ENCODE measurements at regions not wholly inside any gene's neighbourhood (a gene's known extent, or its start where the extent isn't known, plus 50 kb on each side); places are given as distances from the start of the nearest gene placed in this dataset.

GRCh38 chr2:66802877-66803276 lies 368.0 kb downstream of the MEIS1 start:
- Histone ChIP-seq H3K27ac (no peak overlapping the region), H3K4me1 (ENCODE audit: low read depth) (peaks cover 3% of the 10 kb centered on the region), H3K36me3 (no peaks in the 10 kb centered on the region), H3K9me3 (ENCODE audit: low read depth) (no peaks in the 10 kb centered on the region), H3K4me3 (no peak overlapping the region), H3K27me3 (no peaks in the 10 kb centered on the region)
- TF ChIP-seq, protein P1, sequence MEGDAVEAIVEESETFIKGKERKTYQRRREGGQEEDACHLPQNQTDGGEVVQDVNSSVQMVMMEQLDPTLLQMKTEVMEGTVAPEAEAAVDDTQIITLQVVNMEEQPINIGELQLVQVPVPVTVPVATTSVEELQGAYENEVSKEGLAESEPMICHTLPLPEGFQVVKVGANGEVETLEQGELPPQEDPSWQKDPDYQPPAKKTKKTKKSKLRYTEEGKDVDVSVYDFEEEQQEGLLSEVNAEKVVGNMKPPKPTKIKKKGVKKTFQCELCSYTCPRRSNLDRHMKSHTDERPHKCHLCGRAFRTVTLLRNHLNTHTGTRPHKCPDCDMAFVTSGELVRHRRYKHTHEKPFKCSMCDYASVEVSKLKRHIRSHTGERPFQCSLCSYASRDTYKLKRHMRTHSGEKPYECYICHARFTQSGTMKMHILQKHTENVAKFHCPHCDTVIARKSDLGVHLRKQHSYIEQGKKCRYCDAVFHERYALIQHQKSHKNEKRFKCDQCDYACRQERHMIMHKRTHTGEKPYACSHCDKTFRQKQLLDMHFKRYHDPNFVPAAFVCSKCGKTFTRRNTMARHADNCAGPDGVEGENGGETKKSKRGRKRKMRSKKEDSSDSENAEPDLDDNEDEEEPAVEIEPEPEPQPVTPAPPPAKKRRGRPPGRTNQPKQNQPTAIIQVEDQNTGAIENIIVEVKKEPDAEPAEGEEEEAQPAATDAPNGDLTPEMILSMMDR (IDR thresholded peaks at IDR 0.05; ENCODE audit: low read depth, low read length), result no peak
- no peak for DNase-seq (ENCODE audit: low read depth in 1 of 2, low spot score in 1 of 2)

- H3K27me3 ChIP-seq, result no peaks in the 10 kb centered on the region
- TF ChIP-seq, protein P1 (IDR thresholded peaks at IDR 0.05; ENCODE audit: low read depth, low read length), result no peak
- peak in 1 of 2 donors; percentile 82 for DNase-seq (ENCODE audit: low read depth in 1 of 2, low spot score in 1 of 2)
- no peak overlapping the region for H3K4me3 ChIP-seq
- H3K4me1 ChIP-seq (ENCODE audit: low read depth), result peaks cover 3% of the 10 kb centered on the region
- H3K9me3 ChIP-seq (ENCODE audit: low read depth), result no peaks in the 10 kb centered on the region
- no peak overlapping the region for H3K27ac ChIP-seq
- H3K36me3 ChIP-seq, result no peaks in the 10 kb centered on the region
Measured at GRCh38 chr2:66803726-66804125, 368.8 kb downstream of the MEIS1 start.

- DNase-seq (ENCODE audit: low read depth in 1 of 2, low spot score in 1 of 2), result peak in 1 of 2 donors; percentile 10
- Histone ChIP-seq H3K36me3 (no peaks in the 10 kb centered on the region), H3K9me3 (ENCODE audit: low read depth) (no peaks in the 10 kb centered on the region), H3K27ac (no peak overlapping the region), H3K4me3 (no peak overlapping the region), H3K27me3 (no peaks in the 10 kb centered on the region), H3K4me1 (ENCODE audit: low read depth) (peaks cover 3% of the 10 kb centered on the region)
- TF ChIP-seq, protein P1 (IDR thresholded peaks at IDR 0.05; ENCODE audit: low read depth, low read length), result no peak
Measured at GRCh38 chr2:66805016-66805865, 370.3 kb downstream of the MEIS1 start.

GRCh38 chr2:66805968-66806367 lies 371.0 kb downstream of the MEIS1 start:
- peaks cover 3% of the 10 kb centered on the region for H3K4me1 ChIP-seq (ENCODE audit: low read depth)
- H3K27me3 ChIP-seq, result no peaks in the 10 kb centered on the region
- H3K27ac ChIP-seq, result no peak overlapping the region
- no peak overlapping the region for H3K4me3 ChIP-seq
- no peak for DNase-seq (ENCODE audit: low read depth in 1 of 2, low spot score in 1 of 2)
- no peaks in the 10 kb centered on the region for H3K9me3 ChIP-seq (ENCODE audit: low read depth)
- H3K36me3 ChIP-seq, result no peaks in the 10 kb centered on the region
- TF ChIP-seq, protein P1 (IDR thresholded peaks at IDR 0.05; ENCODE audit: low read depth, low read length), result no peak

GRCh38 chr2:66813525-66813924 lies 378.6 kb downstream of the MEIS1 start:
- Histone ChIP-seq H3K27me3 (no peaks in the 10 kb centered on the region), H3K9me3 (ENCODE audit: low read depth) (no peaks in the 10 kb centered on the region), H3K36me3 (no peaks in the 10 kb centered on the region), H3K4me3 (no peak overlapping the region), H3K4me1 (ENCODE audit: low read depth) (no peaks in the 10 kb centered on the region), H3K27ac (no peak overlapping the region)
- TF ChIP-seq, protein P1 (IDR thresholded peaks at IDR 0.05; ENCODE audit: low read depth, low read length), result no peak
- no peak for DNase-seq (ENCODE audit: low read depth in 1 of 2, low spot score in 1 of 2)

All from cardiac muscle cell (in vitro differentiated cells and primary cell).